C1 segment of cervical spinal cord (tissue), 14 donors: ENCODE measurements at regions not wholly inside any gene's neighbourhood (a gene's known extent, or its start where the extent isn't known, plus 50 kb on each side); places are given as distances from the start of the nearest gene placed in this dataset.

Experiments used
- DNase-seq, 14 donors: peaks; one replicate each; lab custom pipeline; 2025; lab: John Stamatoyannopoulos, UW

GRCh38 chr12:60035835-60036234, 440.0 kb downstream of the SLC16A7 start:
- no peak for DNase-seq

- no peak for DNase-seq
Observed at GRCh38 chr12:60042835-60043234, 447.0 kb downstream of the SLC16A7 start.

- DNase-seq, result no peak
Observed at GRCh38 chr12:60043236-60043635, 447.4 kb downstream of the SLC16A7 start.

- no peak for DNase-seq
Observed at GRCh38 chr12:60052483-60052882, 456.7 kb downstream of the SLC16A7 start.

- DNase-seq, result no peak
Observed at GRCh38 chr12:60059180-60059579, 463.4 kb downstream of the SLC16A7 start.

GRCh38 chr12:60066655-60067054, 470.8 kb downstream of the SLC16A7 start:
- DNase-seq, result no peak

GRCh38 chr12:60070552-60070951, 474.7 kb downstream of the SLC16A7 start:
- DNase-seq, result no peak

GRCh38 chr12:60071759-60072191, 475.9 kb downstream of the SLC16A7 start:
- no peak for DNase-seq

- DNase-seq, result no peak
Observed at GRCh38 chr12:60072911-60073310, 477.1 kb downstream of the SLC16A7 start.

GRCh38 chr12:60075091-60075490, 479.3 kb downstream of the SLC16A7 start:
- no peak for DNase-seq

GRCh38 chr12:60078026-60078425, 482.2 kb downstream of the SLC16A7 start:
- DNase-seq, result no peak

GRCh38 chr12:60093428-60093827, 497.6 kb downstream of the SLC16A7 start:
- no peak for DNase-seq

GRCh38 chr12:60094436-60094835, 498.6 kb downstream of the SLC16A7 start:
- no peak for DNase-seq

GRCh38 chr12:60096727-60097126, 500.9 kb downstream of the SLC16A7 start:
- no peak for DNase-seq

GRCh38 chr12:60100160-60100559, 504.3 kb downstream of the SLC16A7 start:
- DNase-seq, result no peak

GRCh38 chr12:60100852-60101251, 505.0 kb downstream of the SLC16A7 start:
- DNase-seq, result no peak

GRCh38 chr12:60101715-60102114, 505.9 kb downstream of the SLC16A7 start:
- DNase-seq, result no peak

GRCh38 chr12:60106214-60106613, 510.4 kb downstream of the SLC16A7 start:
- no peak for DNase-seq

GRCh38 chr12:60107992-60108391, 512.2 kb downstream of the SLC16A7 start:
- no peak for DNase-seq

- DNase-seq, result no peak
Observed at GRCh38 chr12:60112063-60112462, 516.2 kb downstream of the SLC16A7 start.

GRCh38 chr12:60112763-60113162, 516.9 kb downstream of the SLC16A7 start:
- no peak for DNase-seq

GRCh38 chr12:60114169-60114568, 518.3 kb downstream of the SLC16A7 start:
- DNase-seq, result no peak

GRCh38 chr12:60119327-60119726, 523.5 kb downstream of the SLC16A7 start:
- no peak for DNase-seq

- no peak for DNase-seq
Observed at GRCh38 chr12:60120199-60120598, 524.4 kb downstream of the SLC16A7 start.

- no peak for DNase-seq
Observed at GRCh38 chr12:60123557-60123956, 527.7 kb downstream of the SLC16A7 start.
